ENCODE measurements at regions not wholly inside any gene's neighbourhood (a gene's known extent, or its start where the extent isn't known, plus 50 kb on each side); places are given as distances from the start of the nearest gene placed in this dataset.

- Histone ChIP-seq H3K9me3 (ENCODE audit: control insufficient read depth in 1 of 2, low read length in 2 of 2) (no peaks in the 10 kb centered on the region), H3K36me3 (ENCODE audit: control insufficient read depth in 1 of 2, insufficient read depth in 2 of 2, low read length in 2 of 2) (no peaks in the 10 kb centered on the region), H3K27ac (ENCODE audit: low read length) (no peak overlapping the region), H3K4me3 (ENCODE audit: low read depth in 1 of 2, low read length in 2 of 2) (no peak overlapping the region), H3K4me1 (ENCODE audit: control insufficient read depth in 1 of 2, insufficient read depth in 2 of 2, low read length in 2 of 2) (no peaks in the 10 kb centered on the region), H3K27me3 (ENCODE audit: low read depth, low read length) (no peaks in the 10 kb centered on the region)
Observed at GRCh38 chr15:96108405-96108804, 222.1 kb upstream of the NR2F2 start.

DNA sequence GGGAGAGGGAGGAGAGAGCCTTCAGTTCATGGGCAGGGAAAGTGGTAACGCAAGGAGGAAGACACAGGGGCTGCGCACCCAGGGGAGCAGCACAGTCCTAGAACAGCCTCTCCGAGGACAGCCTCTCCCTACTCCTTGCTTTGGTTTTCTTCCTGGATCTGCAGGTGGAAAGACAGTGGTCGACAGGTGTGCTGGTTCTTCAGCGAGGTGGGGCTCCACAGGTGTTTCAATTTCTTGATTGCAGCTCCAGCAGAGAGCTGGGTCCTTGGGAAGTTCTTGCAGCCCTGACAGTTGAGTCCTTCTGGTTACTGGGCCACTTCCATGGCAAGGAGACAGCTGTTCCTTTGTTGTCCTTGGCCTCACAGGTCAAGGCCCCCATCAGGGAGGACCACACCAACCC lies 220.7 kb upstream of the NR2F2 start:
- no peaks in the 10 kb centered on the region for H3K27me3 ChIP-seq (ENCODE audit: low read depth, low read length)
- H3K4me1 ChIP-seq (ENCODE audit: control insufficient read depth in 1 of 2, insufficient read depth in 2 of 2, low read length in 2 of 2), result no peaks in the 10 kb centered on the region
- H3K9me3 ChIP-seq (ENCODE audit: control insufficient read depth in 1 of 2, low read length in 2 of 2), result no peaks in the 10 kb centered on the region
- no peak overlapping the region for H3K27ac ChIP-seq (ENCODE audit: low read length)
- no peak overlapping the region for H3K4me3 ChIP-seq (ENCODE audit: low read depth in 1 of 2, low read length in 2 of 2)
- no peaks in the 10 kb centered on the region for H3K36me3 ChIP-seq (ENCODE audit: control insufficient read depth in 1 of 2, insufficient read depth in 2 of 2, low read length in 2 of 2)

- H3K4me3 ChIP-seq (ENCODE audit: low read depth in 1 of 2, low read length in 2 of 2), result no peak overlapping the region
- H3K9me3 ChIP-seq (ENCODE audit: control insufficient read depth in 1 of 2, low read length in 2 of 2), result no peaks in the 10 kb centered on the region
- H3K27me3 ChIP-seq (ENCODE audit: low read depth, low read length), result no peaks in the 10 kb centered on the region
- H3K4me1 ChIP-seq (ENCODE audit: control insufficient read depth in 1 of 2, insufficient read depth in 2 of 2, low read length in 2 of 2), result no peaks in the 10 kb centered on the region
- no peak overlapping the region for H3K27ac ChIP-seq (ENCODE audit: low read length)
- H3K36me3 ChIP-seq (ENCODE audit: control insufficient read depth in 1 of 2, insufficient read depth in 2 of 2, low read length in 2 of 2), result no peaks in the 10 kb centered on the region
Observed at GRCh38 chr15:96112018-96112417, 218.5 kb upstream of the NR2F2 start.

- no peaks in the 10 kb centered on the region for H3K4me1 ChIP-seq (ENCODE audit: control insufficient read depth in 1 of 2, insufficient read depth in 2 of 2, low read length in 2 of 2)
- H3K27me3 ChIP-seq (ENCODE audit: low read depth, low read length), result no peaks in the 10 kb centered on the region
- no peaks in the 10 kb centered on the region for H3K36me3 ChIP-seq (ENCODE audit: control insufficient read depth in 1 of 2, insufficient read depth in 2 of 2, low read length in 2 of 2)
- no peak overlapping the region for H3K27ac ChIP-seq (ENCODE audit: low read length)
- no peaks in the 10 kb centered on the region for H3K9me3 ChIP-seq (ENCODE audit: control insufficient read depth in 1 of 2, low read length in 2 of 2)
- no peak overlapping the region for H3K4me3 ChIP-seq (ENCODE audit: low read depth in 1 of 2, low read length in 2 of 2)
Observed at GRCh38 chr15:96115642-96116041, 214.9 kb upstream of the NR2F2 start.

- H3K27me3 ChIP-seq (ENCODE audit: low read depth, low read length), result no peaks in the 10 kb centered on the region
- H3K36me3 ChIP-seq (ENCODE audit: control insufficient read depth in 1 of 2, insufficient read depth in 2 of 2, low read length in 2 of 2), result no peaks in the 10 kb centered on the region
- no peak overlapping the region for H3K4me3 ChIP-seq (ENCODE audit: low read depth in 1 of 2, low read length in 2 of 2)
- H3K27ac ChIP-seq (ENCODE audit: low read length), result no peak overlapping the region
- no peaks in the 10 kb centered on the region for H3K4me1 ChIP-seq (ENCODE audit: control insufficient read depth in 1 of 2, insufficient read depth in 2 of 2, low read length in 2 of 2)
- H3K9me3 ChIP-seq (ENCODE audit: control insufficient read depth in 1 of 2, low read length in 2 of 2), result no peaks in the 10 kb centered on the region
Observed at GRCh38 chr15:96117270-96117669, 213.2 kb upstream of the NR2F2 start.

GRCh38 chr15:96119734-96120133 lies 210.8 kb upstream of the NR2F2 start:
- no peaks in the 10 kb centered on the region for H3K9me3 ChIP-seq (ENCODE audit: control insufficient read depth in 1 of 2, low read length in 2 of 2)
- H3K4me3 ChIP-seq (ENCODE audit: low read depth in 1 of 2, low read length in 2 of 2), result no peak overlapping the region
- no peak overlapping the region for H3K27ac ChIP-seq (ENCODE audit: low read length)
- no peaks in the 10 kb centered on the region for H3K4me1 ChIP-seq (ENCODE audit: control insufficient read depth in 1 of 2, insufficient read depth in 2 of 2, low read length in 2 of 2)
- no peaks in the 10 kb centered on the region for H3K36me3 ChIP-seq (ENCODE audit: control insufficient read depth in 1 of 2, insufficient read depth in 2 of 2, low read length in 2 of 2)
- no peaks in the 10 kb centered on the region for H3K27me3 ChIP-seq (ENCODE audit: low read depth, low read length)

GRCh38 chr15:96121086-96121920 lies 209.2 kb upstream of the NR2F2 start:
- Histone ChIP-seq H3K36me3 (ENCODE audit: control insufficient read depth in 1 of 2, insufficient read depth in 2 of 2, low read length in 2 of 2) (no peaks in the 10 kb centered on the region), H3K4me1 (ENCODE audit: control insufficient read depth in 1 of 2, insufficient read depth in 2 of 2, low read length in 2 of 2) (no peaks in the 10 kb centered on the region), H3K27me3 (ENCODE audit: low read depth, low read length) (no peaks in the 10 kb centered on the region), H3K27ac (ENCODE audit: low read length) (no peak overlapping the region), H3K9me3 (ENCODE audit: control insufficient read depth in 1 of 2, low read length in 2 of 2) (no peaks in the 10 kb centered on the region), H3K4me3 (ENCODE audit: low read depth in 1 of 2, low read length in 2 of 2) (no peak overlapping the region)

- Histone ChIP-seq H3K9me3 (ENCODE audit: control insufficient read depth in 1 of 2, low read length in 2 of 2) (no peaks in the 10 kb centered on the region), H3K27ac (ENCODE audit: low read length) (no peak overlapping the region), H3K4me1 (ENCODE audit: control insufficient read depth in 1 of 2, insufficient read depth in 2 of 2, low read length in 2 of 2) (no peaks in the 10 kb centered on the region), H3K36me3 (ENCODE audit: control insufficient read depth in 1 of 2, insufficient read depth in 2 of 2, low read length in 2 of 2) (no peaks in the 10 kb centered on the region), H3K4me3 (ENCODE audit: low read depth in 1 of 2, low read length in 2 of 2) (no peak overlapping the region), H3K27me3 (ENCODE audit: low read depth, low read length) (no peaks in the 10 kb centered on the region)
Observed at GRCh38 chr15:96122077-96123027, 208.1 kb upstream of the NR2F2 start.

GRCh38 chr15:96123028-96123400 lies 207.5 kb upstream of the NR2F2 start:
- no peaks in the 10 kb centered on the region for H3K27me3 ChIP-seq (ENCODE audit: low read depth, low read length)
- no peaks in the 10 kb centered on the region for H3K4me1 ChIP-seq (ENCODE audit: control insufficient read depth in 1 of 2, insufficient read depth in 2 of 2, low read length in 2 of 2)
- H3K27ac ChIP-seq (ENCODE audit: low read length), result no peak overlapping the region
- H3K4me3 ChIP-seq (ENCODE audit: low read depth in 1 of 2, low read length in 2 of 2), result no peak overlapping the region
- no peaks in the 10 kb centered on the region for H3K36me3 ChIP-seq (ENCODE audit: control insufficient read depth in 1 of 2, insufficient read depth in 2 of 2, low read length in 2 of 2)
- no peaks in the 10 kb centered on the region for H3K9me3 ChIP-seq (ENCODE audit: control insufficient read depth in 1 of 2, low read length in 2 of 2)

DNA sequence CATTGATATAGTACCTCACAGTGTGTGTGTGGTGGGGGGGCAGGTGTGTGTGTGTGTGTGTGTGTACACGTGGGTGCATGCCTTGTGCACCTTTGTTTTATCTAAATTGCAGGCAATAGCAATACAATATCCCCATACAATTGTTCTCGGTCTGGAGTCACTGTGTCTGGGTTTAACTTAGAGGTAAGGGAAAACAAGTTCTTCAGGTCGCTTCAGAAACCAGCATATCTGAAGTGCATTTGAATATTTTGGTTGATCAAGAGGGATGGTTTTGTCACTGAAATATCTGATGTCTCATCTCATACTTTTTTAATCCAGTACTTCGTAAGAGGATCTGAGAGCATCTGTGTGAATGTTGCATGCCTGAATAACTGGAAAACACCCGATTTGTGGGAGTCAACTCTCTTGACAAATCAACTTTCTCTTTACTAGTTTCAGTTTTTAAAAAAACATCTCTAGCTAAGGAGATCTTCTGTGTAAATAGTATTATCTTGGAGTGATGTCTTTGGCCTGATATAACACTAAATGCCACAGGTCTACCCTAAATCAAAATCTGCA lies 206.8 kb upstream of the NR2F2 start:
- Histone ChIP-seq H3K36me3 (ENCODE audit: control insufficient read depth in 1 of 2, insufficient read depth in 2 of 2, low read length in 2 of 2) (no peaks in the 10 kb centered on the region), H3K4me1 (ENCODE audit: control insufficient read depth in 1 of 2, insufficient read depth in 2 of 2, low read length in 2 of 2) (no peaks in the 10 kb centered on the region), H3K9me3 (ENCODE audit: control insufficient read depth in 1 of 2, low read length in 2 of 2) (no peaks in the 10 kb centered on the region), H3K4me3 (ENCODE audit: low read depth in 1 of 2, low read length in 2 of 2) (no peak overlapping the region), H3K27ac (ENCODE audit: low read length) (no peak overlapping the region), H3K27me3 (ENCODE audit: low read depth, low read length) (no peaks in the 10 kb centered on the region)

DNA sequence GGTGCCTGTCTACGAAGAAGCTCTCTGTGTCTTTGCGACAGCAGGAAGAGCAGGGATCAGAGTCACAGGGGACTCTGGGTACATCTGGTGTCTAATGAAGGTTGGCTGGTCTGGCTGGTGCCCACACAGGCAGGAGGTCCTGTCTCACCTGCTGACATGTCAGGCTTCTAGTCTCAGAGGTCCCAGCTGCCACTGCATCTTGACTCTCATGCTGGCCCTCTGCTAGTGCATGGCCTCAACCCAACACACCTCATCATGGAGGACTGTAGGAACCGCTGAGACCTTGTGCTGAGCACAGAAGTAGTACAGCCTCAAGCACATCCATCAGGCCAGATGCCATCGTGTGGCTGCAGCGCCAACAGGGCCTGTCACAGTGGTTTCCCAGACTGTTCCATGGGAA lies 206.1 kb upstream of the NR2F2 start:
- H3K27ac ChIP-seq (ENCODE audit: low read length), result no peak overlapping the region
- H3K4me1 ChIP-seq (ENCODE audit: control insufficient read depth in 1 of 2, insufficient read depth in 2 of 2, low read length in 2 of 2), result no peaks in the 10 kb centered on the region
- no peak overlapping the region for H3K4me3 ChIP-seq (ENCODE audit: low read depth in 1 of 2, low read length in 2 of 2)
- H3K36me3 ChIP-seq (ENCODE audit: control insufficient read depth in 1 of 2, insufficient read depth in 2 of 2, low read length in 2 of 2), result no peaks in the 10 kb centered on the region
- no peaks in the 10 kb centered on the region for H3K9me3 ChIP-seq (ENCODE audit: control insufficient read depth in 1 of 2, low read length in 2 of 2)
- H3K27me3 ChIP-seq (ENCODE audit: low read depth, low read length), result no peaks in the 10 kb centered on the region
